GM12873 (cell line): ENCODE measurements at regions not wholly inside any gene's neighbourhood (a gene's known extent, or its start where the extent isn't known, plus 50 kb on each side); places are given as distances from the start of the nearest gene placed in this dataset.

Source experiments
- CTCF ChIP-seq: IDR thresholded peaks from 2 replicates; pipeline ENCODE4 v1.5.1; 2012; ENCODE audit warnings: low read depth, mild to moderate bottlenecking, moderate library complexity, low read length, control low read depth; ENCODE audit not compliant: insufficient read depth; ENCODE audit errors: missing control alignments

- no peak for TF ChIP-seq CTCF
Observed at GRCh38 chr18:35810520-35810919, 162.0 kb upstream of the RMP24 start.

GRCh38 chr18:35811896-35812295 lies 160.6 kb upstream of the RMP24 start:
- TF ChIP-seq CTCF, result no peak

- no peak for TF ChIP-seq CTCF
Observed at GRCh38 chr18:35816003-35816402, 156.5 kb upstream of the RMP24 start.

DNA sequence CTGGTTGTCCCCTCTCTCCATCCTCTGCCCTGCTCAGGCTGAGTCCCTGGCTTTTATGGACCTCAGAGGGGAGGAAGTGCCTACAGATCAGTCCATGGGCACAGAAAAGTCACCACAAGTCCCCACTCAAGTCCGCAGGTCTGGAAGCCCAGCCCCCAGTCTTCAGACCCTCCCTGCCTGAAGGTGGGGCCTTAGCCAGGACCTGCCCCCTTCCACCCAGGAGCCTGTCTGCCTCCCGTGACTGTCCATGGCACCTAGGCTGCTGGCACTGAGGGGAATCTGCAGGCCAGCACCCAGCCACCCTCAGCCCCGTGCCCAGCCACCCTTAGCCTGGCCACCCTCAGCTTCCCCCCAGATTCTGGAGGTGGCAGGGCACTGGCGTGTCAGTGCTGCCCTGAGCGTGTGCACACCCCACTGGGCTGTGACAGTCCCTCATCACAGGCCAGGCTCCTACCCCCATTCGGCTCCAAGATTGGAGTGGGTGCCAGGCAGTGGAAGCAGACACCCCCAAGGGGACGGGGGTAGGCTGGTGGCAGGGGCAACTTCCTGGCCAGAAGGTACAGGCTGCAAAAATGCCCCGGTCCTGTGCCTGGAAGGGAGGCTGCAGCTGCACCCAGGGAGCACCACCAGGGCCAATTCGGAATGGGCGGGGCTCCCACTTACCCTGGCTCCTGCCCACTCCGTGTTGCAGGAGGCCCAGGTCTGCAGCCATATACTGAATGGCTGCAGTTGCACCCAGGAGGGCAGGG lies 154.7 kb upstream of the RMP24 start:
- TF ChIP-seq CTCF, result no peak

GRCh38 chr18:35818353-35818667 lies 154.2 kb upstream of the RMP24 start:
- no peak for TF ChIP-seq CTCF

GRCh38 chr18:35822413-35822812 lies 150.1 kb upstream of the RMP24 start:
- TF ChIP-seq CTCF, result no peak

DNA sequence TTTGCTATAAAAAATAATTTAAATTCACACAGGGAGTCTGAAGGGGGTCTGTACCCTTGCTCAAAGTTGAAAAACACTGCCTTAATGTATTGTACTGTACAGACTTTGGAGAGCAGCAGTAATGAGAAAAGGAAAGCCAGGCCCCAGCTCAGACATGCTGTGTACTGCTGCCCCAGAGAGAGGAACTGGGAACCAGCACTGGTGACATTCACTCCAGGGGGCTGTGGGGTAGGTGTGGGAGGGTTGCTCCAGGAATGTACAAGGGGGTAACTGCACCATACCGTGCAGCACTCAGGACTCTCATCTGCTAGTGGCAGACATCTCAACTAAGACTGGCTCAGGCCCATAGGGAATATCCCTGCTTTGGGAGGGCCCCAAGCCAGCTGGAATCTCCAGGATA lies 146.0 kb upstream of the RMP24 start:
- TF ChIP-seq CTCF, result no peak
